Sigmoid colon (tissue), 6 donors: ENCODE measurements at regions not wholly inside any gene's neighbourhood (a gene's known extent, or its start where the extent isn't known, plus 50 kb on each side); places are given as distances from the start of the nearest gene placed in this dataset.

Source experiments
- DNase-seq: peaks from one replicate; pipeline ENCODE4 v3.0.0-alpha.2; 2019
- H3K27ac ChIP-seq, 4 donors: fragments of 200-600 bp; sonication (generic); one replicate each; pipeline ENCODE4 v1.5.1; 2016 to 2019; ENCODE audit warnings: mild to moderate bottlenecking in 1 of 4
- H3K27me3 ChIP-seq, 3 donors: fragments of 200-600 bp; sonication (generic); one replicate each; pipeline ENCODE4 v1.5.1; 2019; ENCODE audit warnings: mild to moderate bottlenecking in 1 of 3
- H3K36me3 ChIP-seq, 4 donors: fragments of 200-600 bp; sonication (generic); one replicate each; pipeline ENCODE4 v1.5.1; 2016 to 2019
- H3K4me1 ChIP-seq, 4 donors: fragments of 200-600 bp; sonication (generic); one replicate each; pipeline ENCODE4 v1.5.1; 2017 to 2019
- H3K4me3 ChIP-seq, 4 donors: fragments of 200-600 bp; sonication (generic); one replicate each; pipeline ENCODE4 v1.5.1; 2017 to 2019; ENCODE audit warnings: mild to moderate bottlenecking in 2 of 4, moderate library complexity in 1 of 4
- H3K9me3 ChIP-seq, 4 donors: fragments of 200-600 bp in 3 of 4; sonication (generic) in 3 of 4; one replicate each; pipeline versions ENCODE4 v1.5.1 to v1.6.1; 2013 to 2019
- CTCF ChIP-seq, 4 experiments: fragments of 450-650 bp in 3 of 4; fragments of 200-600 bp in 1 of 4; IDR thresholded peaks; one replicate each; pipeline ENCODE4 v1.5.1; 2016 to 2019; ENCODE audit warnings: antibody characterized with exemption in 4 of 4, mild to moderate bottlenecking in 3 of 4, moderate library complexity in 2 of 4
- EP300 ChIP-seq, 4 donors: sonication (generic); formaldehyde crosslinking; IDR thresholded peaks; one replicate each; pipeline ENCODE4 v1.6.1; 2017; ENCODE audit warnings: antibody characterized with exemption in 4 of 4
- POLR2A ChIP-seq, 2 donors: fragments of 450-650 bp; IDR thresholded peaks; one replicate each; pipeline ENCODE4 v1.6.1; 2016; ENCODE audit warnings: antibody characterized with exemption in 2 of 2, mild to moderate bottlenecking in 2 of 2, moderate library complexity in 2 of 2
- POLR2AphosphoS5 ChIP-seq, 4 donors: sonication (generic); formaldehyde crosslinking; IDR thresholded peaks; one replicate each; pipeline ENCODE4 v1.6.1; 2017; ENCODE audit warnings: antibody characterized with exemption in 4 of 4
- WGBS, 2 donors: extraction: QIAGEN DNeasy Blood & Tissue Kit; methylation state at CpG; one replicate each; pipeline ENCODE4 v1.1.7; 2013; 5-methylcytosine and 5-hydroxymethylcytosine counted together
- intact Hi-C: fragments of 100-400 bp; cut with DNase I; formaldehyde crosslinking; loops from one replicate; pipeline ENCODE4 v1.15.1; 2023
- donor health status: healthy with polysubstance abuse.
- donor health status: healthy.

GRCh38 chr5:145226726-145227125 lies 608.4 kb downstream of the PRELID2 start:
- 75 to 86% methylated on average over 3 of the region's 3 CpGs for whole genome bisulfite sequencing, 2 donors
- H3K27me3 ChIP-seq: no peaks in the 10 kb centered on the region
- H3K4me3 ChIP-seq: no peak overlapping the region
- DNase-seq: no peak
- H3K9me3 ChIP-seq: no peaks in the 10 kb centered on the region
- intact Hi-C loops: no loop called here
- H3K4me1 ChIP-seq: no peaks in the 10 kb centered on the region
- no peak for TF ChIP-seq POLR2AphosphoS5 (IDR thresholded peaks at IDR 0.05)
- no peak for TF ChIP-seq POLR2A (IDR thresholded peaks at IDR 0.05)
- no peak for TF ChIP-seq CTCF (IDR thresholded peaks at IDR 0.05)
- no peak for TF ChIP-seq EP300 (IDR thresholded peaks at IDR 0.05)
- H3K27ac ChIP-seq: no peak overlapping the region
- no peaks in the 10 kb centered on the region for H3K36me3 ChIP-seq

GRCh38 chr5:145225529-145225928 lies 609.6 kb downstream of the PRELID2 start:
- intact Hi-C loops: no loop called here

GRCh38 chr5:145223582-145223981 lies 611.6 kb downstream of the PRELID2 start:
- Histone ChIP-seq H3K9me3 (no peaks in the 10 kb centered on the region), H3K4me1 (no peaks in the 10 kb centered on the region), H3K27ac (no peak overlapping the region), H3K27me3 (no peaks in the 10 kb centered on the region), H3K36me3 (no peaks in the 10 kb centered on the region), H3K4me3 (no peak overlapping the region)
- TF ChIP-seq POLR2A (IDR thresholded peaks at IDR 0.05) (no peak), EP300 (IDR thresholded peaks at IDR 0.05) (no peak), CTCF (IDR thresholded peaks at IDR 0.05) (no peak), POLR2AphosphoS5 (IDR thresholded peaks at IDR 0.05) (no peak)
- WGBS, 2 donors: 84 to 86% methylated on average over 3 of the region's 3 CpGs
- intact Hi-C loops: no loop called here
- DNase-seq: no peak

More at GRCh38 chr5:145225529-145225928, 609.6 kb downstream of the PRELID2 start:
- Histone ChIP-seq H3K4me3 (no peak overlapping the region), H3K27me3 (no peaks in the 10 kb centered on the region), H3K4me1 (no peaks in the 10 kb centered on the region), H3K27ac (no peak overlapping the region), H3K9me3 (no peaks in the 10 kb centered on the region), H3K36me3 (no peaks in the 10 kb centered on the region)
- TF ChIP-seq POLR2A (IDR thresholded peaks at IDR 0.05): no peak
- TF ChIP-seq CTCF (IDR thresholded peaks at IDR 0.05): no peak
- TF ChIP-seq EP300 (IDR thresholded peaks at IDR 0.05): no peak
- no peak for TF ChIP-seq POLR2AphosphoS5 (IDR thresholded peaks at IDR 0.05)
- no peak for DNase-seq
- WGBS, 2 donors: 89 to 95% methylated on average over 1 of the region's 1 CpG

- H3K9me3 ChIP-seq: no peaks in the 10 kb centered on the region
- intact Hi-C loops: no loop called here
- TF ChIP-seq CTCF (IDR thresholded peaks at IDR 0.05): no peak
- TF ChIP-seq POLR2A (IDR thresholded peaks at IDR 0.05): no peak
- no peak for TF ChIP-seq POLR2AphosphoS5 (IDR thresholded peaks at IDR 0.05)
- TF ChIP-seq EP300 (IDR thresholded peaks at IDR 0.05): no peak
- no peaks in the 10 kb centered on the region for H3K36me3 ChIP-seq
- H3K4me1 ChIP-seq: no peaks in the 10 kb centered on the region
- no peaks in the 10 kb centered on the region for H3K27me3 ChIP-seq
- no peak overlapping the region for H3K4me3 ChIP-seq
- H3K27ac ChIP-seq: no peak overlapping the region
- DNase-seq: no peak
These were observed 612.5 kb downstream of the PRELID2 start for GRCh38 chr5:145222622-145223021.

- Histone ChIP-seq H3K27me3 (no peaks in the 10 kb centered on the region), H3K4me3 (no peak overlapping the region), H3K9me3 (no peaks in the 10 kb centered on the region), H3K27ac (no peak overlapping the region), H3K4me1 (no peaks in the 10 kb centered on the region), H3K36me3 (no peaks in the 10 kb centered on the region)
- intact Hi-C loops: no loop called here
- DNase-seq: no peak
- 95 to 96% methylated on average over 1 of the region's 1 CpG for WGBS, 2 donors
- TF ChIP-seq POLR2A (IDR thresholded peaks at IDR 0.05) (no peak), POLR2AphosphoS5 (IDR thresholded peaks at IDR 0.05) (no peak), EP300 (IDR thresholded peaks at IDR 0.05) (no peak), CTCF (IDR thresholded peaks at IDR 0.05) (no peak)
These were observed 613.7 kb downstream of the PRELID2 start for GRCh38 chr5:145221416-145221815.
